HG02623 (cell line): ENCODE measurements at regions not wholly inside any gene's neighbourhood (a gene's known extent, or its start where the extent isn't known, plus 50 kb on each side); places are given as distances from the start of the nearest gene placed in this dataset.

Source experiments
- ATAC-seq: cut with Tn5 transposase; IDR thresholded peaks from one replicate; pipeline ENCODE4 v1.9.1; 2021; ENCODE audit warnings: moderate library complexity; ENCODE audit not compliant: unreplicated experiment

GRCh38 chr16:64421515-64421914 is 700.3 kb downstream of the CDH11 start:
- ATAC-seq: no peak

GRCh38 chr16:64419832-64420231 is 702.0 kb downstream of the CDH11 start:
- no peak for ATAC-seq

GRCh38 chr16:64417711-64418227 is 704.1 kb downstream of the CDH11 start:
- no peak for ATAC-seq

- ATAC-seq: no peak
Measured at GRCh38 chr16:64416216-64417005, 705.5 kb downstream of the CDH11 start.

- ATAC-seq: no peak
Measured at GRCh38 chr16:64412578-64413280, 709.1 kb downstream of the CDH11 start.

- ATAC-seq: no peak
Measured at GRCh38 chr16:64410306-64410705, 711.6 kb downstream of the CDH11 start.

GRCh38 chr16:64409783-64410210 is 712.1 kb downstream of the CDH11 start:
- no peak for ATAC-seq

GRCh38 chr16:64408699-64409098 is 713.2 kb downstream of the CDH11 start:
- no peak for ATAC-seq

GRCh38 chr16:64406770-64407181 is 715.1 kb downstream of the CDH11 start:
- no peak for ATAC-seq

- ATAC-seq: no peak
Measured at GRCh38 chr16:64403352-64403751, 718.5 kb downstream of the CDH11 start.

- ATAC-seq: no peak
Measured at GRCh38 chr16:64398793-64399192, 723.1 kb downstream of the CDH11 start.

GRCh38 chr16:64397945-64398508 is 723.8 kb downstream of the CDH11 start:
- no peak for ATAC-seq

- no peak for ATAC-seq
Measured at GRCh38 chr16:64397042-64397441, 724.8 kb downstream of the CDH11 start.

GRCh38 chr16:64394061-64394460 is 727.8 kb downstream of the CDH11 start:
- ATAC-seq: no peak

- no peak for ATAC-seq
Measured at GRCh38 chr16:64392456-64392855, 729.4 kb downstream of the CDH11 start.

GRCh38 chr16:64391063-64391600 is 730.7 kb downstream of the CDH11 start:
- no peak for ATAC-seq

GRCh38 chr16:64390102-64390501 is 731.8 kb downstream of the CDH11 start:
- no peak for ATAC-seq

- ATAC-seq: no peak
Measured at GRCh38 chr16:64384636-64385035, 737.2 kb downstream of the CDH11 start.

- no peak for ATAC-seq
Measured at GRCh38 chr16:64381979-64382378, 739.9 kb downstream of the CDH11 start.

- ATAC-seq: no peak
Measured at GRCh38 chr16:64380751-64381150, 741.1 kb downstream of the CDH11 start.

- ATAC-seq: no peak
Measured at GRCh38 chr16:64375391-64375980, 746.4 kb downstream of the CDH11 start.
